ENCODE measurements at regions not wholly inside any gene's neighbourhood (a gene's known extent, or its start where the extent isn't known, plus 50 kb on each side); places are given as distances from the start of the nearest gene placed in this dataset.

- no peak overlapping the region for H3K27ac ChIP-seq
- TF ChIP-seq EZH2phosphoT487 (IDR thresholded peaks at IDR 0.05; ENCODE audit: low read depth, severe bottlenecking, unreplicated experiment) = no peak
- no peak for TF ChIP-seq CTCF (IDR thresholded peaks at IDR 0.05; ENCODE audit: poor library complexity)
- TF ChIP-seq EZH2 (IDR thresholded peaks at IDR 0.05; ENCODE audit: borderline replicate concordance) = no peak
- no peaks in the 10 kb centered on the region for H3K79me2 ChIP-seq
- no peaks in the 10 kb centered on the region for H4K20me1 ChIP-seq (ENCODE audit: insufficient read depth, poor library complexity, severe bottlenecking)
- H2AFZ ChIP-seq = no peak overlapping the region
- no peaks in the 10 kb centered on the region for H3K36me3 ChIP-seq (replicated peaks; ENCODE audit: insufficient read depth, low read depth)
- no peak overlapping the region for H3K4me2 ChIP-seq
- DNase-seq (ENCODE audit: low spot score) = no peak
- no peaks in the 10 kb centered on the region for H3K9me3 ChIP-seq (ENCODE audit: low read depth)
- H3K4me3 ChIP-seq = no peak overlapping the region
- 61% methylated on average over 2 of the region's 2 CpGs for WGBS (ENCODE audit: low lambda C conversion rate, missing lambda C conversion rate)
- H3K27me3 ChIP-seq = no peaks in the 10 kb centered on the region
- no peaks in the 10 kb centered on the region for H3K9me2 ChIP-seq (replicated peaks; ENCODE audit: insufficient read depth)
- peaks cover 4% of the 10 kb centered on the region for H3K4me1 ChIP-seq (ENCODE audit: insufficient read depth)
Observed at GRCh38 chr10:59560161-59560560, 149.5 kb downstream of the SLC16A9 start.

GRCh38 chr10:59558066-59558465 lies 151.6 kb downstream of the SLC16A9 start:
- Histone ChIP-seq H3K9me2 (replicated peaks; ENCODE audit: insufficient read depth) (no peaks in the 10 kb centered on the region), H3K4me2 (no peak overlapping the region)

GRCh38 chr10:59557642-59558041 lies 152.0 kb downstream of the SLC16A9 start:
- no peak for DNase-seq (ENCODE audit: low spot score)
- Histone ChIP-seq H3K4me1 (ENCODE audit: insufficient read depth) (peaks cover 4% of the 10 kb centered on the region), H4K20me1 (ENCODE audit: insufficient read depth, poor library complexity, severe bottlenecking) (no peaks in the 10 kb centered on the region), H3K4me3 (no peak overlapping the region), H3K9me3 (ENCODE audit: low read depth) (no peaks in the 10 kb centered on the region), H3K27ac (no peak overlapping the region), H3K36me3 (replicated peaks; ENCODE audit: insufficient read depth, low read depth) (no peaks in the 10 kb centered on the region), H2AFZ (no peak overlapping the region), H3K9me2 (replicated peaks; ENCODE audit: insufficient read depth) (no peaks in the 10 kb centered on the region), H3K79me2 (no peaks in the 10 kb centered on the region), H3K4me2 (no peak overlapping the region), H3K27me3 (no peaks in the 10 kb centered on the region)
- WGBS (ENCODE audit: low lambda C conversion rate, missing lambda C conversion rate) = 19% methylated on average over 3 of the region's 3 CpGs
- TF ChIP-seq CTCF (IDR thresholded peaks at IDR 0.05; ENCODE audit: poor library complexity) = no peak
- TF ChIP-seq EZH2 (IDR thresholded peaks at IDR 0.05; ENCODE audit: borderline replicate concordance) = no peak
- TF ChIP-seq EZH2phosphoT487 (IDR thresholded peaks at IDR 0.05; ENCODE audit: low read depth, severe bottlenecking, unreplicated experiment) = no peak

More at GRCh38 chr10:59558066-59558465, 151.6 kb downstream of the SLC16A9 start:
- Histone ChIP-seq H4K20me1 (ENCODE audit: insufficient read depth, poor library complexity, severe bottlenecking) (no peaks in the 10 kb centered on the region), H3K36me3 (replicated peaks; ENCODE audit: insufficient read depth, low read depth) (no peaks in the 10 kb centered on the region), H3K4me3 (no peak overlapping the region), H2AFZ (no peak overlapping the region), H3K79me2 (no peaks in the 10 kb centered on the region), H3K9me3 (ENCODE audit: low read depth) (no peaks in the 10 kb centered on the region), H3K27ac (no peak overlapping the region), H3K4me1 (ENCODE audit: insufficient read depth) (peaks cover 4% of the 10 kb centered on the region), H3K27me3 (no peaks in the 10 kb centered on the region)
- TF ChIP-seq EZH2phosphoT487 (IDR thresholded peaks at IDR 0.05; ENCODE audit: low read depth, severe bottlenecking, unreplicated experiment) = no peak
- no peak for TF ChIP-seq CTCF (IDR thresholded peaks at IDR 0.05; ENCODE audit: poor library complexity)
- no peak for TF ChIP-seq EZH2 (IDR thresholded peaks at IDR 0.05; ENCODE audit: borderline replicate concordance)
- no peak for DNase-seq (ENCODE audit: low spot score)
- WGBS (ENCODE audit: low lambda C conversion rate, missing lambda C conversion rate) = 87% methylated on average over 4 of the region's 4 CpGs

GRCh38 chr10:59557052-59557451 lies 152.6 kb downstream of the SLC16A9 start:
- H3K4me1 ChIP-seq (ENCODE audit: insufficient read depth) = peaks cover 4% of the 10 kb centered on the region
- no peak overlapping the region for H2AFZ ChIP-seq
- no peak overlapping the region for H3K4me2 ChIP-seq
- H3K79me2 ChIP-seq = no peaks in the 10 kb centered on the region
- no peak overlapping the region for H3K27ac ChIP-seq
- H3K4me3 ChIP-seq = no peak overlapping the region
- no peaks in the 10 kb centered on the region for H3K9me3 ChIP-seq (ENCODE audit: low read depth)
- TF ChIP-seq EZH2phosphoT487 (IDR thresholded peaks at IDR 0.05; ENCODE audit: low read depth, severe bottlenecking, unreplicated experiment) (no peak), EZH2 (IDR thresholded peaks at IDR 0.05; ENCODE audit: borderline replicate concordance) (no peak)
- no peaks in the 10 kb centered on the region for H3K27me3 ChIP-seq
- no peaks in the 10 kb centered on the region for H4K20me1 ChIP-seq (ENCODE audit: insufficient read depth, poor library complexity, severe bottlenecking)
- DNase-seq (ENCODE audit: low spot score) = no peak
- H3K36me3 ChIP-seq (replicated peaks; ENCODE audit: insufficient read depth, low read depth) = no peaks in the 10 kb centered on the region
- WGBS (ENCODE audit: low lambda C conversion rate, missing lambda C conversion rate) = 8% methylated on average over 1 of the region's 1 CpG
- no peaks in the 10 kb centered on the region for H3K9me2 ChIP-seq (replicated peaks; ENCODE audit: insufficient read depth)

All from hepatocyte (in vitro differentiated cells).